Fibroblast of the aortic adventitia (primary cell): ENCODE measurements at regions not wholly inside any gene's neighbourhood (a gene's known extent, or its start where the extent isn't known, plus 50 kb on each side); places are given as distances from the start of the nearest gene placed in this dataset.
"Not testable (repeated sequence)": the region's sequence is repeated elsewhere in the genome, so short reads cannot be mapped to it uniquely, and the experiment has no call there.

Experiments used
- DNase-seq: peaks from one replicate; pipeline ENCODE4 v3.0.0-alpha.2; 2010; ENCODE audit warnings: low read depth
- H3K4me3 ChIP-seq: 2 replicates; pipeline ENCODE4 v1.5.1; 2011; ENCODE audit warnings: low read depth, mild to moderate bottlenecking, control low read depth, low read length, moderate library complexity
- CTCF ChIP-seq: IDR thresholded peaks from 2 replicates; pipeline ENCODE4 v1.5.1; 2011; ENCODE audit warnings: mild to moderate bottlenecking, low read length, control low read depth, inconsistent platforms; ENCODE audit not compliant: insufficient read depth

GRCh38 chr2:222760301-222760897 is 88.9 kb downstream of the MOGAT1 start:
- no peak for DNase-seq
- no peak for TF ChIP-seq CTCF
- no peak overlapping the region for H3K4me3 ChIP-seq

- no peak overlapping the region for H3K4me3 ChIP-seq
- TF ChIP-seq CTCF: no peak
- DNase-seq: no peak
Measured at GRCh38 chr2:222761888-222762287, 90.4 kb downstream of the MOGAT1 start.

GRCh38 chr2:222762342-222762741 is 90.9 kb downstream of the MOGAT1 start:
- TF ChIP-seq CTCF: no peak
- H3K4me3 ChIP-seq: no peak overlapping the region
- no peak for DNase-seq

GRCh38 chr2:222765883-222766282 is 94.4 kb downstream of the MOGAT1 start:
- H3K4me3 ChIP-seq: not testable (repeated sequence)

GRCh38 chr2:222768019-222768418 is 92.8 kb upstream of the ACSL3 start:
- DNase-seq, H3K4me3 ChIP-seq: not testable (repeated sequence)

More at GRCh38 chr2:222765883-222766282, 94.4 kb downstream of the MOGAT1 start:
- not testable (repeated sequence) for DNase-seq

GRCh38 chr2:222769446-222769845 is 91.4 kb upstream of the ACSL3 start:
- DNase-seq: no peak
- H3K4me3 ChIP-seq: no peak overlapping the region
- TF ChIP-seq CTCF: no peak

- no peak for DNase-seq
- no peak overlapping the region for H3K4me3 ChIP-seq
- no peak for TF ChIP-seq CTCF
Measured at GRCh38 chr2:222769941-222770340, 90.9 kb upstream of the ACSL3 start.

- H3K4me3 ChIP-seq: no peak overlapping the region
- no peak for DNase-seq
- no peak for TF ChIP-seq CTCF
Measured at GRCh38 chr2:222771832-222772231, 89.0 kb upstream of the ACSL3 start.
